Transverse colon (tissue), 4 donors: ENCODE measurements at regions not wholly inside any gene's neighbourhood (a gene's known extent, or its start where the extent isn't known, plus 50 kb on each side); places are given as distances from the start of the nearest gene placed in this dataset.
A peak's percentile ranks its signal among the peaks of the same experiment; 100 is the strongest.

Experiments used
- DNase-seq: peaks from one replicate; pipeline ENCODE4 v3.0.0-alpha.2; 2019
- H3K27ac ChIP-seq, 4 donors: fragments of 200-600 bp; sonication (generic); 2 replicates each; pipeline ENCODE4 v1.5.1; 2016 to 2018; ENCODE audit warnings: inconsistent platforms in 4 of 4
- H3K27me3 ChIP-seq: fragments of 200-600 bp; sonication (generic); 2 replicates; pipeline ENCODE4 v1.5.1; 2017; ENCODE audit warnings: inconsistent platforms
- H3K36me3 ChIP-seq, 4 donors: fragments of 200-600 bp; sonication (generic); 2 replicates each; pipeline ENCODE4 v1.5.1; 2017 to 2019; ENCODE audit warnings: inconsistent platforms in 4 of 4
- H3K4me1 ChIP-seq, 4 donors: fragments of 200-600 bp; sonication (generic); 2 replicates each; pipeline ENCODE4 v1.5.1; 2017 to 2020; ENCODE audit warnings: inconsistent platforms in 4 of 4
- H3K4me3 ChIP-seq, 4 donors: fragments of 200-600 bp; sonication (generic); 1 replicate in 1 of 4; 2 replicates in 3 of 4; pipeline versions ENCODE4 v1.5.1 to v1.6.1; 2017 to 2019; ENCODE audit warnings: inconsistent platforms in 4 of 4
- H3K9me3 ChIP-seq, 2 donors: fragments of 200-600 bp; sonication (generic); 2 replicates each; pipeline ENCODE4 v1.5.1; 2017 to 2019; ENCODE audit warnings: inconsistent platforms in 2 of 2
- EP300 ChIP-seq: sonication (generic); formaldehyde crosslinking; IDR thresholded peaks from one replicate; pipeline ENCODE4 v1.6.1; 2017; ENCODE audit warnings: antibody characterized with exemption, low read depth
- POLR2A ChIP-seq: fragments of 450-650 bp; IDR thresholded peaks from one replicate; pipeline ENCODE4 v1.6.1; 2016; ENCODE audit warnings: antibody characterized with exemption, mild to moderate bottlenecking, moderate library complexity
- POLR2AphosphoS5 ChIP-seq, 3 donors: sonication (generic); formaldehyde crosslinking; IDR thresholded peaks; one replicate each; pipeline ENCODE4 v1.6.1; 2016; ENCODE audit warnings: antibody characterized with exemption in 3 of 3
- WGBS, 2 donors: methylation state at CpG; one replicate each; pipeline ENCODE4 v1.1.5; 2018; ENCODE audit warnings: low coverage in 1 of 2; 5-methylcytosine and 5-hydroxymethylcytosine counted together
- in situ Hi-C, 4 donors: fragments of 200-750 bp; cut with MboI; loops; one replicate each; pipeline versions ENCODE4 v1.15.0 to v1.15.1; 2017; ENCODE audit warnings: low sequenced_read_pairs in 3 of 4, low pct_ligation_motif_present in 1 of 4, low pct_unique_long_range_greater_than_20kb in 1 of 4
- intact Hi-C: fragments of 100-400 bp; cut with DNase I; formaldehyde crosslinking; loops from one replicate; pipeline ENCODE4 v1.15.1; 2023; ENCODE audit warnings: low total_unique reads
- TF ChIP-seq, protein P1 (sequence below), 5 experiments: fragments of 200-600 bp in 3 of 5; fragments of 450-650 bp in 2 of 5; sonication (generic) in 3 of 5; IDR thresholded peaks; 1 replicate in 2 of 5; 2 replicates in 3 of 5; pipeline ENCODE4 v1.5.1; 2016 to 2017; ENCODE audit warnings: antibody characterized with exemption in 5 of 5, inconsistent platforms in 3 of 5, mild to moderate bottlenecking in 2 of 5, moderate library complexity in 1 of 5

DNA sequence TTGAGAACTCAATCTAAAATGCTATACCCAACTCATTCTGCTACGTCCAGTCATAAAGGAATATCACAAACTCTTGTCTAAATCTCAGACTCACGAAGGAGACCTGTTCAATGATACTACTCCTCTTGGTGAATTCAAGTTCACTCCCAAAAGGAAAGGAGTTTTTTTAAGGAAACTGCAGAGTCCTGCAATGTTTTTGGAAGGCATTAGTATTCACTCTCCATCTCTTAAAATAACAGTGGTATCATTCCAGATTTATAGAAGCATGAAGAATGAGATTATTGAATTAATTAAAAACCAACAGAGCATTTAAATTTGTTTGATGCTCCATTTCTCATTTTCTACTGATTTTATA, 73.4 kb downstream of the FOXD1 start:
- Histone ChIP-seq H3K9me3 (no peaks in the 10 kb centered on the region), H3K4me1 (peaks cover 0 to 7% (median 0%) of the 10 kb centered on the region in 4 donors), H3K27ac (no peak overlapping the region), H3K27me3 (peaks cover 49% of the 10 kb centered on the region), H3K36me3 (no peaks in the 10 kb centered on the region), H3K4me3 (no peak overlapping the region)
- no peak for DNase-seq
- WGBS, 2 donors, result 70 to 100% methylated on average over 1 to 2 of the region's 2 CpGs
- in situ Hi-C loops (no loop called here), intact Hi-C loops (no loop called here)
- TF ChIP-seq EP300, result no peak
- TF ChIP-seq, protein P1, sequence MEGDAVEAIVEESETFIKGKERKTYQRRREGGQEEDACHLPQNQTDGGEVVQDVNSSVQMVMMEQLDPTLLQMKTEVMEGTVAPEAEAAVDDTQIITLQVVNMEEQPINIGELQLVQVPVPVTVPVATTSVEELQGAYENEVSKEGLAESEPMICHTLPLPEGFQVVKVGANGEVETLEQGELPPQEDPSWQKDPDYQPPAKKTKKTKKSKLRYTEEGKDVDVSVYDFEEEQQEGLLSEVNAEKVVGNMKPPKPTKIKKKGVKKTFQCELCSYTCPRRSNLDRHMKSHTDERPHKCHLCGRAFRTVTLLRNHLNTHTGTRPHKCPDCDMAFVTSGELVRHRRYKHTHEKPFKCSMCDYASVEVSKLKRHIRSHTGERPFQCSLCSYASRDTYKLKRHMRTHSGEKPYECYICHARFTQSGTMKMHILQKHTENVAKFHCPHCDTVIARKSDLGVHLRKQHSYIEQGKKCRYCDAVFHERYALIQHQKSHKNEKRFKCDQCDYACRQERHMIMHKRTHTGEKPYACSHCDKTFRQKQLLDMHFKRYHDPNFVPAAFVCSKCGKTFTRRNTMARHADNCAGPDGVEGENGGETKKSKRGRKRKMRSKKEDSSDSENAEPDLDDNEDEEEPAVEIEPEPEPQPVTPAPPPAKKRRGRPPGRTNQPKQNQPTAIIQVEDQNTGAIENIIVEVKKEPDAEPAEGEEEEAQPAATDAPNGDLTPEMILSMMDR (IDR thresholded peaks at IDR 0.05), result no peak
- no peak for TF ChIP-seq POLR2A
- TF ChIP-seq POLR2AphosphoS5 (IDR thresholded peaks at IDR 0.05), result no peak

GRCh38 chr5:73374520-73375190, 73.9 kb downstream of the FOXD1 start:
- Histone ChIP-seq H3K27ac (no peak overlapping the region), H3K4me1 (peaks cover 0 to 7% (median 0%) of the 10 kb centered on the region in 4 donors), H3K4me3 (no peak overlapping the region), H3K36me3 (no peaks in the 10 kb centered on the region), H3K9me3 (no peaks in the 10 kb centered on the region), H3K27me3 (peaks cover 44% of the 10 kb centered on the region)
- WGBS, 2 donors, result 57 to 58% methylated on average over 2 to 7 of the region's 7 CpGs
- no peak for DNase-seq
- intact Hi-C loops, result no loop called here
- in situ Hi-C loops, result no loop called here
- TF ChIP-seq POLR2AphosphoS5 (IDR thresholded peaks at IDR 0.05), result peak in 1 of 3 donors; percentile 66
- TF ChIP-seq, protein P1 (IDR thresholded peaks at IDR 0.05), result no peak
- no peak for TF ChIP-seq EP300

DNA sequence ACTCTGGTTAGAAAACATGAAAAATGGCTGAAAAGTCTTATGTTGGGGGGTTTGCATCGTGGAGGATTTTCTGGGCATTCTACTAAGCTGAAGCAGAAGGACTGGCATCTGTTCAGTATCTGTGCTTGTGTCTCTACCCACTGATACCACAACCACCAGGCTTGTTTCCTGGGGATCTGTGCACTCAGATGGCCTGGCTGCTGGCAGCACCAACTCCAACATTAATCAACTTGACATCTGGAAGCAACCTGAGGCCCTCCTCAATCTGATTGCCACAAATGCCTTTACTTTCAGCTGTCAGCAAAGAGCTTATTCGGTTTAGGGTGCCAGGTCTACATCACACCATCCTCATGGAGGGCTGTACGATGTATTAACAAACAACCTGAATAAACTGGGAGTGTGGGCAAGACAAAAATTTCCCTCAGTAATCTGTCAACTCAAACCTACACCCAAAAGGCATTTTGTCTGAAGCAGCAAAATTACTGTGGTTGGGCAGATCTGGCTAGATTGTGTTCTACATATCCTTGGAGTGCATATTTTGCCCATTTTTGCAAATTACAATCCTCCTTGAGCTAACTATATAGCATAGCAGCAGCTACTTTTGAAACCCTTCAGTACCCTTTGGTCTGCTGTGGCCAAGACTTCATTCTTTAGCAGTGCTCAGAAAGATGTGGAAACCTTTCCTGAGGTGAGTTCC, 74.6 kb downstream of the FOXD1 start:
- WGBS, 2 donors, result 83% methylated on average over 3 of the region's 3 CpGs; no CpG with 5 or more reads in 1 of the 2 donors
- in situ Hi-C loops (no loop called here), intact Hi-C loops (no loop called here)
- Histone ChIP-seq H3K36me3 (no peaks in the 10 kb centered on the region), H3K9me3 (no peaks in the 10 kb centered on the region), H3K4me3 (no peak overlapping the region), H3K27me3 (peaks cover 38% of the 10 kb centered on the region), H3K4me1 (peaks cover 0 to 7% (median 0%) of the 10 kb centered on the region in 4 donors), H3K27ac (no peak overlapping the region)
- TF ChIP-seq, protein P1 (IDR thresholded peaks at IDR 0.05), result no peak
- TF ChIP-seq POLR2AphosphoS5 (IDR thresholded peaks at IDR 0.05) (no peak), POLR2A (no peak), EP300 (no peak)
- no peak for DNase-seq

DNA sequence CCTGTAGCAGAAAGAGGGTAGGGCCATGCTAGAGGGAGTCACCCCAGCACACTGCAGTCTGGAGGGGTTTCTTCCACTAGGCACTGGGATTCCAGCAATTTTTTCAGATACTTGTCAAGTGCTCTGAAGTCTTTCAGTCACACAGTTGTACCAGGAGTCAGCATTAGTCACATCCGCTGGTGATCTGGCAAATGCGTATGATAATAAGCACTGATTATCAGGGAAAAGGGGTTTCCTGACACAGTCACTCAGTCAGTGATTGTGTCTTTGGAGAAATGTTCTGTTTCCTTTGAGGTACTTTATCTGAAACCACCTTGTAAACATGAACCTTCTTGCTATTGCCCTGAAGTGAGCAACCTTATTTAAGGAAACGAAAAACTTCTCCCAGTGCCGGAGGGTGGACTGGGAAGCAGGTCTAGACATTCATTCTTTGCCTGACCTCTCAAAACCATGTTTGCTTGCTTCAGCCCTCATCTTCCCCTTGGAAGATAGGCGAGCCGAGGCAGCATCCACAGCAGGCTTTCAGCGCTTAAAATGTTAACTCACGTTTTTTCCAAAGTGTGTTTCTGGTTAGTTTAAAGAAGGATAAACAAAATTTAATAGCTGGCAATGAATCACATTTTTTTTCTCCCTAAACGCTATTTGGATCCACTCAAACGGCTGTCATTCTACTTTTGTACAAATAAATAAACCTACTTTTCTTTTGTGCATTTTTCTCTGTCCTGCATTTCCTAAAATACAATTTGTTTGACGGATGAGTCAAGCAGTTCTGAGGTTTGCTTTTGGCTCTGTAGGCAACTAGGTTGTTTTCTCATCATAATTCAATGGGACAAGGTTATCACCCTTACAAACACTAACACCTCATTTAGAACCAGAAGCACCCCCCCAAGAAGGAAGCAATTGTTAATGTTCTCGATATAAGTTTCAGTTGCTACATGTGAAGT, 77.7 kb downstream of the FOXD1 start:
- Histone ChIP-seq H3K36me3 (no peaks in the 10 kb centered on the region), H3K4me3 (no peak overlapping the region), H3K27ac (no peak overlapping the region), H3K9me3 (no peaks in the 10 kb centered on the region), H3K4me1 (peaks cover 0 to 7% (median 0%) of the 10 kb centered on the region in 4 donors), H3K27me3 (peaks cover 16% of the 10 kb centered on the region)
- in situ Hi-C loops (no loop called here), intact Hi-C loops (no loop called here)
- TF ChIP-seq EP300, result no peak
- TF ChIP-seq POLR2A, result no peak
- TF ChIP-seq, protein P1 (IDR thresholded peaks at IDR 0.05), result no peak
- no peak for TF ChIP-seq POLR2AphosphoS5 (IDR thresholded peaks at IDR 0.05)
- 44 to 56% methylated on average over 8 to 12 of the region's 12 CpGs for WGBS, 2 donors
- DNase-seq, result no peak
